Activated T-helper 17 cell treated with anti-CD3 and anti-CD28 coated beads, Interleukin-2, amount 50 U/mL, for 72 hours (primary cell): ENCODE measurements at regions not wholly inside any gene's neighbourhood (a gene's known extent, or its start where the extent isn't known, plus 50 kb on each side); places are given as distances from the start of the nearest gene placed in this dataset.
"Not testable (repeated sequence)": the region's sequence is repeated elsewhere in the genome, so short reads cannot be mapped to it uniquely, and the experiment has no call there.

Experiments
- ATAC-seq: fragments of 150-1000 bp; cut with Tn5 transposase; replicated peaks from 2 replicates; pipeline ENCODE4 v1.10.0; 2021; ENCODE audit warnings: mild to moderate bottlenecking, moderate library complexity
- H3K27ac Mint-ChIP-seq: one replicate; pipeline ENCODE4 v1.8.0; 2022; ENCODE audit warnings: mixed read lengths
- H3K27me3 Mint-ChIP-seq: one replicate; pipeline ENCODE4 v1.8.0; 2022; ENCODE audit warnings: mixed read lengths
- H3K36me3 Mint-ChIP-seq: one replicate; pipeline ENCODE4 v1.8.0; 2022; ENCODE audit warnings: low read depth, mild to moderate bottlenecking, mixed read lengths
- H3K4me1 Mint-ChIP-seq: one replicate; pipeline ENCODE4 v1.8.0; 2022; ENCODE audit warnings: mixed read lengths
- H3K4me3 Mint-ChIP-seq: one replicate; pipeline ENCODE4 v1.8.0; 2022; ENCODE audit warnings: mild to moderate bottlenecking, mixed read lengths
- H3K9me3 Mint-ChIP-seq: one replicate; pipeline ENCODE4 v1.8.0; 2022; ENCODE audit warnings: mixed read lengths

- ATAC-seq = no peak
- Mint-ChIP-seq H3K27ac (no peak overlapping the region), H3K4me1 (no peaks in the 10 kb centered on the region), H3K4me3 (no peak overlapping the region), H3K36me3 (no peaks in the 10 kb centered on the region), H3K27me3 (no peaks in the 10 kb centered on the region), H3K9me3 (peaks cover 4% of the 10 kb centered on the region)
Observed at GRCh38 chr7:119925581-119926289, 347.2 kb upstream of the KCND2 start.

- Mint-ChIP-seq H3K9me3 (peaks cover 9% of the 10 kb centered on the region), H3K4me1 (no peaks in the 10 kb centered on the region)
Observed at GRCh38 chr7:119929891-119930290, 343.1 kb upstream of the KCND2 start.

GRCh38 chr7:119931230-119931824 is 341.6 kb upstream of the KCND2 start:
- Mint-ChIP-seq H3K4me3 (no peak overlapping the region), H3K36me3 (no peaks in the 10 kb centered on the region), H3K9me3 (peaks cover 9% of the 10 kb centered on the region), H3K4me1 (no peaks in the 10 kb centered on the region), H3K27me3 (no peaks in the 10 kb centered on the region), H3K27ac (no peak overlapping the region)
- ATAC-seq = no peak

More at GRCh38 chr7:119929891-119930290, 343.1 kb upstream of the KCND2 start:
- no peak for ATAC-seq
- Mint-ChIP-seq H3K27me3 (no peaks in the 10 kb centered on the region), H3K27ac (no peak overlapping the region), H3K36me3 (no peaks in the 10 kb centered on the region), H3K4me3 (no peak overlapping the region)

- peaks cover 8% of the 10 kb centered on the region for H3K9me3 Mint-ChIP-seq
- no peak overlapping the region for H3K4me3 Mint-ChIP-seq
- no peaks in the 10 kb centered on the region for H3K4me1 Mint-ChIP-seq
- H3K27ac Mint-ChIP-seq = no peak overlapping the region
- ATAC-seq = no peak
- H3K27me3 Mint-ChIP-seq = no peaks in the 10 kb centered on the region
- no peaks in the 10 kb centered on the region for H3K36me3 Mint-ChIP-seq
Observed at GRCh38 chr7:119935418-119936025, 337.5 kb upstream of the KCND2 start.

- H3K4me1 Mint-ChIP-seq = no peaks in the 10 kb centered on the region
- peaks cover 4% of the 10 kb centered on the region for H3K9me3 Mint-ChIP-seq
- H3K27me3 Mint-ChIP-seq = no peaks in the 10 kb centered on the region
- H3K36me3 Mint-ChIP-seq = no peaks in the 10 kb centered on the region
- no peak for ATAC-seq
- H3K4me3 Mint-ChIP-seq = no peak overlapping the region
- no peak overlapping the region for H3K27ac Mint-ChIP-seq
Observed at GRCh38 chr7:119936836-119937235, 336.1 kb upstream of the KCND2 start.

- ATAC-seq = no peak
- Mint-ChIP-seq H3K27me3 (no peaks in the 10 kb centered on the region), H3K9me3 (peaks cover 4% of the 10 kb centered on the region), H3K4me1 (no peaks in the 10 kb centered on the region), H3K4me3 (no peak overlapping the region), H3K36me3 (no peaks in the 10 kb centered on the region), H3K27ac (no peak overlapping the region)
Observed at GRCh38 chr7:119937745-119938144, 335.2 kb upstream of the KCND2 start.

- H3K27ac Mint-ChIP-seq = no peak overlapping the region
- no peak overlapping the region for H3K4me3 Mint-ChIP-seq
- ATAC-seq = no peak
- no peaks in the 10 kb centered on the region for H3K4me1 Mint-ChIP-seq
- no peaks in the 10 kb centered on the region for H3K36me3 Mint-ChIP-seq
- no peaks in the 10 kb centered on the region for H3K27me3 Mint-ChIP-seq
- peaks cover 11% of the 10 kb centered on the region for H3K9me3 Mint-ChIP-seq
Observed at GRCh38 chr7:119943942-119944600, 328.9 kb upstream of the KCND2 start.

- no peak for ATAC-seq
- peaks cover 11% of the 10 kb centered on the region for H3K9me3 Mint-ChIP-seq
Observed at GRCh38 chr7:119944601-119944972, 328.4 kb upstream of the KCND2 start.

GRCh38 chr7:119945822-119946221 is 327.2 kb upstream of the KCND2 start:
- no peaks in the 10 kb centered on the region for H3K36me3 Mint-ChIP-seq
- no peak overlapping the region for H3K27ac Mint-ChIP-seq
- no peak for ATAC-seq
- H3K4me1 Mint-ChIP-seq = no peaks in the 10 kb centered on the region
- peaks cover 14% of the 10 kb centered on the region for H3K9me3 Mint-ChIP-seq
- no peaks in the 10 kb centered on the region for H3K27me3 Mint-ChIP-seq
- H3K4me3 Mint-ChIP-seq = no peak overlapping the region

More at GRCh38 chr7:119944601-119944972, 328.4 kb upstream of the KCND2 start:
- no peaks in the 10 kb centered on the region for H3K4me1 Mint-ChIP-seq
- no peaks in the 10 kb centered on the region for H3K27me3 Mint-ChIP-seq
- no peak overlapping the region for H3K4me3 Mint-ChIP-seq
- no peaks in the 10 kb centered on the region for H3K36me3 Mint-ChIP-seq
- no peak overlapping the region for H3K27ac Mint-ChIP-seq

- Mint-ChIP-seq H3K27ac (no peak overlapping the region), H3K36me3 (no peaks in the 10 kb centered on the region), H3K27me3 (no peaks in the 10 kb centered on the region), H3K4me3 (no peak overlapping the region), H3K4me1 (no peaks in the 10 kb centered on the region), H3K9me3 (peaks cover 9% of the 10 kb centered on the region)
- no peak for ATAC-seq
Observed at GRCh38 chr7:119949053-119949452, 323.9 kb upstream of the KCND2 start.

GRCh38 chr7:119950390-119951041 is 322.5 kb upstream of the KCND2 start:
- H3K36me3 Mint-ChIP-seq, H3K27ac Mint-ChIP-seq, H3K4me1 Mint-ChIP-seq, H3K4me3 Mint-ChIP-seq, H3K27me3 Mint-ChIP-seq, ATAC-seq, H3K9me3 Mint-ChIP-seq: not testable (repeated sequence)

GRCh38 chr7:119951614-119952013 is 321.4 kb upstream of the KCND2 start:
- H3K4me1 Mint-ChIP-seq, H3K4me3 Mint-ChIP-seq, ATAC-seq, H3K27ac Mint-ChIP-seq, H3K27me3 Mint-ChIP-seq, H3K36me3 Mint-ChIP-seq, H3K9me3 Mint-ChIP-seq: not testable (repeated sequence)

- ATAC-seq = no peak
- Mint-ChIP-seq H3K27me3 (no peaks in the 10 kb centered on the region), H3K9me3 (peaks cover 8% of the 10 kb centered on the region), H3K27ac (no peak overlapping the region), H3K4me3 (no peak overlapping the region), H3K36me3 (no peaks in the 10 kb centered on the region), H3K4me1 (no peaks in the 10 kb centered on the region)
Observed at GRCh38 chr7:119957335-119957734, 315.6 kb upstream of the KCND2 start.

GRCh38 chr7:119959811-119960210 is 313.2 kb upstream of the KCND2 start:
- H3K36me3 Mint-ChIP-seq = no peaks in the 10 kb centered on the region
- H3K4me3 Mint-ChIP-seq = no peak overlapping the region
- no peaks in the 10 kb centered on the region for H3K27me3 Mint-ChIP-seq
- no peak overlapping the region for H3K27ac Mint-ChIP-seq
- no peaks in the 10 kb centered on the region for H3K4me1 Mint-ChIP-seq
- ATAC-seq = no peak
- peaks cover 8% of the 10 kb centered on the region for H3K9me3 Mint-ChIP-seq
